Muscle of leg (tissue), 3 donors: ENCODE measurements at regions not wholly inside any gene's neighbourhood (a gene's known extent, or its start where the extent isn't known, plus 50 kb on each side); places are given as distances from the start of the nearest gene placed in this dataset.
"Not testable (repeated sequence)": the region's sequence is repeated elsewhere in the genome, so short reads cannot be mapped to it uniquely, and the experiment has no call there.

Experiments used
- DNase-seq: peaks from one replicate; pipeline ENCODE4 v3.0.0; 2013
- H3K27ac ChIP-seq: one replicate; pipeline ENCODE4 v1.5.1; 2013; ENCODE audit warnings: mild to moderate bottlenecking, low read length, control low read depth
- H3K27me3 ChIP-seq: one replicate; pipeline ENCODE4 v1.6.1; 2013; ENCODE audit warnings: low read length; ENCODE audit not compliant: control insufficient read depth, insufficient read depth
- H3K36me3 ChIP-seq: one replicate; pipeline ENCODE4 v1.6.1; 2013; ENCODE audit warnings: low read length; ENCODE audit not compliant: control insufficient read depth, insufficient read depth
- H3K4me1 ChIP-seq: one replicate; pipeline ENCODE4 v1.6.1; 2013; ENCODE audit warnings: low read length; ENCODE audit not compliant: control insufficient read depth, insufficient read depth
- H3K4me3 ChIP-seq: one replicate; pipeline ENCODE4 v1.5.1; 2013; ENCODE audit warnings: low read length, control low read depth
- H3K9me3 ChIP-seq: replicated peaks from 2 replicates; pipeline ENCODE4 v1.6.1; 2013; ENCODE audit warnings: low read depth, low read length; ENCODE audit not compliant: control insufficient read depth
- WGBS: methylation state at CpG from one replicate; pipeline ENCODE4 v1.1.5; 2013; ENCODE audit warnings: missing lambda C conversion rate; ENCODE audit not compliant: insufficient coverage; 5-methylcytosine and 5-hydroxymethylcytosine counted together

DNA sequence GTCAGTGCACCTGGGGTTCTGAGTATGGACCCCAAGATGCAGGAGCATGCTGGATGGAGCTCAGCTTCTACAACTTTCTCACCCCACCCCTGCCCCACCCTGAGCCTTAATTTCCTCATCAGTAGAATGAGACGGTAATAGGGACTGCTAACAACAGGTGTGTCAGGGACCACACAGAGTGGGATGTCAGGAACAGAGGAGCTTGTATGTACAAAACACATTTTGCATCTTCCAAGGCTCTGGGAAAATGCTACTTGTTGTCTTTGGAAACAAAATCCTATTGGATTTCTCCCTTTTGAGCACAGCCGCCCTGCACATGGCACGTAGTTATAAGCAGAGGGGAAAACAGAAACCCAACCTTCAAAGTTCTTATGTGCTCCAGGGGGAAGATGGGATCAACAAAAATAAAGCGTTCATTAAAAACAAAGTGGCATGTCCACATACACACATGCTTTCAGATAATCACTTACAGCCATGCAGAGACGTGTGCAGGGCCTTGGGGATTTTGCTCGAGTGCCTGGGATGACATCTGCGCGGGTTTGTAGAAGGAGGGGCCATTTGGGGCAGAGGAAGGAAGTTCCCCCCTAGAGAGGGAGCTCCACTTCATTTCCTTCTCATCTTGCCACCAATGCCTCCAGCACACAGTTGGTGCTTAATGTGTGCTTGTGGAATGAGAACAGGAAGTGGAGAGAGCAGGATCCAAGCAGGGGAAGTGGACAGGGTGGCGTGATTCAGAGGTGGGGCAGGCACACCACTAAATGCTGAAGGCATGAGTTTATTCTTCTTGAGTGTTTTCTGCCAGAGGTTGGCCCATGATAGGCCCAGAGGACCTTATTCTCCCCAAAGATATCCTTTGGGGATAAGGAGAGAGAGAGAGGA is 138.9 kb downstream of the SMIM20 start:
- DNase-seq: peak; percentile 50
- Histone ChIP-seq H3K4me1 (peaks cover 42% of the 10 kb centered on the region), H3K9me3 (no peaks in the 10 kb centered on the region), H3K27me3 (no peaks in the 10 kb centered on the region), H3K4me3 (no peak overlapping the region), H3K27ac (no peak overlapping the region), H3K36me3 (no peaks in the 10 kb centered on the region)
- WGBS: 86% methylated on average over 1 of the region's 9 CpGs

DNA sequence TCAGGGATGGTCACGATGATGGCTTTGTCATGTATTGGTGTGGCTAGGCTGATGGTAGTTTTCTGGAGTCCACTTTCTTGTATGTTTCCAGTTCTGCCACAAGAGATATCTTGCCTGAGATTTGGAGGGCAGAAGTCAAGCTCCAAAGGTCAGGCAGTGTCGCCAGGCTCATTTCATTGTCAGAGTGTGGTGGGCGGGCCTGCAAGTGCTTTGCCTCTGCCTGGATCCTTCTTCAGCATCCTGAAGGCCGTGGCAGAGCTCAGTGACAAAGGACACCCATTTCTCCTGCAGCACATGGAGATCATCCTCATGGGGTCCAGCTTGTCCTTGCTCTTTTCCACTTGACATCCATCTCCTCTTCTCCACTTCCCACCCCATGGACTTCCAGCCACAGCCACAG is 139.7 kb downstream of the SMIM20 start:
- H3K27me3 ChIP-seq: no peaks in the 10 kb centered on the region
- no peak overlapping the region for H3K27ac ChIP-seq
- WGBS: 84% methylated on average over 3 of the region's 4 CpGs
- peaks cover 41% of the 10 kb centered on the region for H3K4me1 ChIP-seq
- H3K4me3 ChIP-seq: no peak overlapping the region
- no peak for DNase-seq
- no peaks in the 10 kb centered on the region for H3K9me3 ChIP-seq
- H3K36me3 ChIP-seq: no peaks in the 10 kb centered on the region

GRCh38 chr4:26055855-26056254 is 141.8 kb downstream of the SMIM20 start:
- Histone ChIP-seq H3K4me1 (peaks cover 22% of the 10 kb centered on the region), H3K27me3 (no peaks in the 10 kb centered on the region), H3K27ac (no peak overlapping the region), H3K9me3 (peaks cover 2% of the 10 kb centered on the region), H3K4me3 (no peak overlapping the region), H3K36me3 (no peaks in the 10 kb centered on the region)
- DNase-seq: no peak
- WGBS: 100% methylated on average over 1 of the region's 5 CpGs

- Histone ChIP-seq H3K27me3 (no peaks in the 10 kb centered on the region), H3K9me3 (peaks cover 2% of the 10 kb centered on the region), H3K27ac (no peak overlapping the region), H3K4me3 (no peak overlapping the region), H3K4me1 (peaks cover 17% of the 10 kb centered on the region), H3K36me3 (no peaks in the 10 kb centered on the region)
- no peak for DNase-seq
- 100% methylated on average over 1 of the region's 7 CpGs for WGBS
These were observed 142.4 kb downstream of the SMIM20 start for GRCh38 chr4:26056406-26056805.

- H3K36me3 ChIP-seq, H3K4me3 ChIP-seq, H3K9me3 ChIP-seq, DNase-seq, H3K27ac ChIP-seq, H3K27me3 ChIP-seq: not testable (repeated sequence)
- peaks cover 19% of the 10 kb centered on the region for H3K4me1 ChIP-seq
- WGBS: no CpG with 5 or more reads among the region's 3 CpGs
These were observed 143.8 kb downstream of the SMIM20 start for GRCh38 chr4:26057839-26058238.

DNA sequence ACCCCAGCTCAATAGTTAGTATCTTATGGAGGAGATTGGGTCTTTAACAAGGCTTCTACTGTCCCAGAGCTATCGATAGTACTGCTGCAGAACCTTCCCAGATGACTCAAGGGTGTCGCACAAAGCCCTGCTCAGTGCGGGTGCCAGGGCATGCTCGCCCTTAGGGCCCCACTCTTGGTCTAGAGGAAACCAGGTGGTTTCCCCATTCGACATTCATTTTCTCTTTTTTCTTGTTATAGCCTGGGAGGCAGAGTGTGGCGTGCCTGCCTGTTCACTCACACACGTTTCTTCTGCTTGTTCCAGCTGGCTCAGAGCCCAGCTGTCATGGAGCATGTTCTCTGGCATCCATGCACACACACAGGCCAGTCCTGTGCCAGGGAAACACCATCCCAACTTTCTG is 144.5 kb downstream of the SMIM20 start:
- Histone ChIP-seq H3K4me1 (peaks cover 16% of the 10 kb centered on the region), H3K9me3 (peaks cover 2% of the 10 kb centered on the region), H3K27ac (no peak overlapping the region), H3K27me3 (no peaks in the 10 kb centered on the region), H3K36me3 (no peaks in the 10 kb centered on the region), H3K4me3 (no peak overlapping the region)
- 64% methylated on average over 7 of the region's 7 CpGs for WGBS
- DNase-seq: peak; percentile 75

DNA sequence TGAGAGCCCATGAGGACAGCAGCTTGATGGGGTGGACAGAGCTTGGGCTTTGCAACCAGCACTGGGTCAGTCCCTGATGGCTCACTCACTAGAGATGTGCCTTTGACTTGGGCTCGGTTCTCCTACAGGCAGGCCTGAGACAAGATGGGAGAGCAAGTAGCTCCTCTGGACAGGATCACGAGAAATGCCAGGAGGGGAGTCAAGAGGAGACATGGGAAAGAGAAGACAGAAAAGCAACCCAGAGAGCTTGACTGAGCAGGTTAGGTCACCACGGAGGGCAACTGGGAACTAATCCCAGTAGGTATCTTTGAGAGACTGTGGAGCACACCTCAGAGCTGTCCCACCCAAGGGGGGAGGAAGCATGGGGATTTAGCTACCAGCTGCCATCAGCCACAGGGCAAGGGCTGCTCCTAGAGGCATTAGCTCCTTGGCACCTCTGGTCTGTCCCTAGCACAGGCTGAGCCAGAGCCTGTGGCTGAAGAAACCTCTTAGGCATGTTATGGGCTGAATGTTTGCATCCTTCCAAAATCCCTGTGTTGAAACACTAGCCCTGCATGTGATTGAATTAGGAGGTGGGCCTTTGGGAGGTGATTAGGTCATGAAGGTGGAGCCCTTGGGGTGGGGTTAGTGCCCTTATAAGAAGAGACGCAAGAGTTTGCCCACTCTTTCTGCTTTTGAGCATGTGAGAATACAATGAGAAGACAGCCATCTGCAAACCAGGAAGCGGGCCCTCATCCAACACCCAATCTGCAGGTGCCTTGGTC is 145.6 kb downstream of the SMIM20 start:
- peaks cover 16% of the 10 kb centered on the region for H3K4me1 ChIP-seq
- H3K9me3 ChIP-seq: peaks cover 2% of the 10 kb centered on the region
- 92% methylated on average over 2 of the region's 5 CpGs for WGBS
- H3K27ac ChIP-seq: peak overlapping the region; percentile 20
- no peak for DNase-seq
- no peaks in the 10 kb centered on the region for H3K36me3 ChIP-seq
- H3K27me3 ChIP-seq: no peaks in the 10 kb centered on the region
- no peak overlapping the region for H3K4me3 ChIP-seq

DNA sequence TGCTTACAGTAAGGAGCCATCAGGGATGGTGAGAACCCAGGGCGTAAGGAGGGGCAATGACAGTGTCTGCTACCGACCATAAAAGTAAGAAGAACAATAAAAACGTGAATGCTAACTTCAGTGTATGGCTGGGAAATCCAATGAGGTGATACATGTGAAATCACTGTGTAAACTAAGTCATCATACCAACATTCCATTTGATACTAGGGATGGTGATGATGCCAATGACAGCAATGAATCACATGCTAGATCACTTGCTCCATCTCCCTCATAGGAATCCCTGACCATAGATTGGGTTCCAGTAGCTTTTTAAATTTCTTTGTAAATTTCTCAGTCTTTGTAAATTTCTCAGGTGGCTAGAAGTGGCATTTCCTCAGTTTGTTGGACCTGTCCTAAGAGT is 146.3 kb downstream of the SMIM20 start:
- Histone ChIP-seq H3K4me3 (no peak overlapping the region), H3K27ac (no peak overlapping the region), H3K36me3 (no peaks in the 10 kb centered on the region), H3K27me3 (no peaks in the 10 kb centered on the region), H3K4me1 (peaks cover 16% of the 10 kb centered on the region), H3K9me3 (peaks cover 2% of the 10 kb centered on the region)
- DNase-seq: no peak
- WGBS: 100% methylated on average over 1 of the region's 3 CpGs

DNA sequence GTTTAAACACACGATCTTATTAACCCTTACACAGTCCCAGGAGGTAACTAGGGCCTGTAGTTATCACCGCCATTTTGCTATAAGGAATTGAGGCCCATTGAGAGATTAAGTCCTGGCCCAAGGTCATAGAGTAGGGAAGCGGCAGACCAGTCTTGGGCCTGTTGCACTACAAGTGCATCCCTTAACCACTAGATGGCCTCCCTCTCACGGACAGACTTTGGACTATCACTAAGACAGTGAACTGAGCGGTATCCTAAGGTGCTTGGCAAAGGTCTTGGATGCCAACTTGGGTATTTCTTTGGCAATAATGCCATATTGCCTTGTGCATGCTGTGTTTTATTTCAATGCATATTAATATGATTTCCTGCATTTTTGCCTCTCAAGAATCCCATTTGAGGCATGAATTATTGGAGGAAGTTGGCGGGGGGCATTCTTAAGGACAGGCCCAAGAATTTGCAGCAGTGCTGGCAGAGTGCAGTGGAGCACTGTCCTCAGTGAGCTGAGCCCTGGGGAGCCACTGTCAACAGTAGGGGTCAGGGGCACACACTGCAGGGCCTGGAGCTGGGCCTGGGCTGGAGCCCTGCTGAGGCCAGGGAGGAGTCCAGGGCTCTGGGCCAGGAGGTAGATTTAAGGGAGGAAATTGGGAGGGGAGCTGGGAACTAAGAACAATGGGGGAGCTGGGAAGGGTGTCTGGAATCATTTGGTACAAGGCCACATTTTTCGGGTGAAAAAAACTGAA is 147.4 kb downstream of the SMIM20 start:
- no peaks in the 10 kb centered on the region for H3K27me3 ChIP-seq
- DNase-seq: peak; percentile 60

GRCh38 chr4:26062215-26062614 is 148.2 kb downstream of the SMIM20 start:
- WGBS: 0% methylated on average over 1 of the region's 2 CpGs
- Histone ChIP-seq H3K27me3 (no peaks in the 10 kb centered on the region), H3K36me3 (no peaks in the 10 kb centered on the region), H3K4me3 (no peak overlapping the region), H3K9me3 (peaks cover 2% of the 10 kb centered on the region), H3K4me1 (peaks cover 16% of the 10 kb centered on the region), H3K27ac (peak overlapping the region; percentile 35)
- peak; percentile 91 for DNase-seq

More for the DNA sequence above, 147.4 kb downstream of the SMIM20 start:
- peaks cover 2% of the 10 kb centered on the region for H3K9me3 ChIP-seq
- H3K27ac ChIP-seq: peak overlapping the region; percentile 30
- H3K4me3 ChIP-seq: no peak overlapping the region
- WGBS: 86% methylated on average over 2 of the region's 7 CpGs
- no peaks in the 10 kb centered on the region for H3K36me3 ChIP-seq
- peaks cover 16% of the 10 kb centered on the region for H3K4me1 ChIP-seq
